Right lobe of liver (tissue), 4 donors: ENCODE measurements at regions not wholly inside any gene's neighbourhood (a gene's known extent, or its start where the extent isn't known, plus 50 kb on each side); places are given as distances from the start of the nearest gene placed in this dataset.

ENCODE experiments used
- CTCF ChIP-seq, 4 donors: fragments of 200-600 bp in 3 of 4; fragments of 450-650 bp in 1 of 4; IDR thresholded peaks; one replicate each; pipeline versions ENCODE4 v1.5.1 to v1.8.0; 2016 to 2022; ENCODE audit warnings: antibody characterized with exemption in 4 of 4, mild to moderate bottlenecking in 2 of 4
- POLR2A ChIP-seq: fragments of 450-650 bp; IDR thresholded peaks from one replicate; pipeline ENCODE4 v1.6.1; 2017; ENCODE audit warnings: antibody characterized with exemption, mild to moderate bottlenecking
- donor health status: DM: no; HTN: no; CAD: no.
- donor health status: DM: no; HTN: no; CAD: no.
- donor health status: DM: no; HTN: yes; CAD: no.

GRCh38 chr2:122032264-122032645, 276.8 kb downstream of the TSN start:
- TF ChIP-seq CTCF (IDR thresholded peaks at IDR 0.05) = no peak
- no peak for TF ChIP-seq POLR2A
